HepG2 (cell line): ENCODE measurements at regions not wholly inside any gene's neighbourhood (a gene's known extent, or its start where the extent isn't known, plus 50 kb on each side); places are given as distances from the start of the nearest gene placed in this dataset.

Source experiments
- FOSL1 ChIP-seq: sonication (generic); formaldehyde crosslinking; IDR thresholded peaks from 2 replicates; pipeline ENCODE4 v1.9.0; 2021; ENCODE audit warnings: missing genetic modification reagents, borderline replicate concordance
- HMG20B ChIP-seq: conservative IDR thresholded peaks from 2 replicates; pipeline ENCODE4 v1.6.1; 2016; ENCODE audit warnings: missing genetic modification reagents, missing compliant biosample characterization
- KLF15 ChIP-seq: sonication (generic); formaldehyde crosslinking; IDR thresholded peaks from 2 replicates; pipeline ENCODE4 v1.8.1; 2023; ENCODE audit warnings: borderline replicate concordance, mild to moderate bottlenecking, inconsistent platforms, missing genetic modification reagents, mixed read lengths
- MLLT10 ChIP-seq: sonication (generic); formaldehyde crosslinking; IDR thresholded peaks from 2 replicates; pipeline ENCODE4 v1.4.0; 2020; ENCODE audit warnings: missing genetic modification reagents
- MTF2 ChIP-seq: sonication (generic); formaldehyde crosslinking; IDR thresholded peaks from 2 replicates; pipeline ENCODE4 v1.5.0; 2020; ENCODE audit warnings: missing genetic modification reagents, borderline replicate concordance
- POLR2A ChIP-seq, 2 experiments: IDR thresholded peaks; 2 replicates each; pipeline ENCODE4 v1.6.1; 2011; ENCODE audit warnings: low read depth in 2 of 2, low read length in 2 of 2, mild to moderate bottlenecking in 1 of 2, moderate library complexity in 1 of 2; ENCODE audit not compliant: insufficient read depth in 1 of 2
- XBP1 ChIP-seq: sonication (generic); formaldehyde crosslinking; IDR thresholded peaks from 2 replicates; pipeline ENCODE4 v1.5.0; 2020; ENCODE audit warnings: missing genetic modification reagents
- ZNF644 ChIP-seq: IDR thresholded peaks from 2 replicates; pipeline ENCODE4 v1.6.1; 2016; ENCODE audit warnings: low read depth
- ZSCAN21 ChIP-seq: sonication (generic); formaldehyde crosslinking; IDR thresholded peaks from 2 replicates; pipeline ENCODE4 v1.8.0; 2022; ENCODE audit warnings: mild to moderate bottlenecking, missing genetic modification reagents, moderate library complexity, borderline replicate concordance
- TF ChIP-seq, protein P1 (sequence below): sonication (generic); formaldehyde crosslinking; IDR thresholded peaks from 2 replicates; pipeline ENCODE4 v1.4.0; 2020; ENCODE audit warnings: mild to moderate bottlenecking, missing genetic modification reagents

DNA sequence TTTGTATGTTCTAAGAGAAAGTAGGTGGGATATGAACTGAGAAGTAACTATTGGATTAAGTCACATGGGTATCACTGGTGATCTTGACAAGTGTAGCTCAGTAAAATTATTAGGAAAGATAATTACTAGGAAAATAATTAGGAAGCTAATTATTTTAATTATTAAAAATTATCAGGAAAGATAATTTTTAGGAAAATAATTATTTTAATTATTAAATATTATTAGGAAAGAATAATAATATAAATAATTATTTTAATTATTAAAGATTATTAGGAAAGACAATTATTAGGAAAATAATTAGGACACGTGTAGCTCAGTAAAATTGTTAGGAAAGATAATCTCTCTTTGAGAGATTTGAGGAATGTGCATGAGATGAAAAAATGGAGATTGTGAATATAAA lies 623.4 kb upstream of the PIK3C3 start:
- TF ChIP-seq KLF15 (no peak), ZSCAN21 (no peak), FOSL1 (CRISPR knock-in tag) (no peak), MLLT10 (CRISPR knock-in tag) (no peak), XBP1 (no peak), POLR2A (IDR thresholded peaks at IDR 0.05; ENCODE audit: insufficient read depth in 1 of 2, low read depth in 2 of 2, low read length in 2 of 2) (no peak), ZNF644 (CRISPR knock-in tag) (no peak), HMG20B (CRISPR knock-in tag) (no peak), MTF2 (CRISPR knock-in tag) (no peak)
- TF ChIP-seq, protein P1, sequence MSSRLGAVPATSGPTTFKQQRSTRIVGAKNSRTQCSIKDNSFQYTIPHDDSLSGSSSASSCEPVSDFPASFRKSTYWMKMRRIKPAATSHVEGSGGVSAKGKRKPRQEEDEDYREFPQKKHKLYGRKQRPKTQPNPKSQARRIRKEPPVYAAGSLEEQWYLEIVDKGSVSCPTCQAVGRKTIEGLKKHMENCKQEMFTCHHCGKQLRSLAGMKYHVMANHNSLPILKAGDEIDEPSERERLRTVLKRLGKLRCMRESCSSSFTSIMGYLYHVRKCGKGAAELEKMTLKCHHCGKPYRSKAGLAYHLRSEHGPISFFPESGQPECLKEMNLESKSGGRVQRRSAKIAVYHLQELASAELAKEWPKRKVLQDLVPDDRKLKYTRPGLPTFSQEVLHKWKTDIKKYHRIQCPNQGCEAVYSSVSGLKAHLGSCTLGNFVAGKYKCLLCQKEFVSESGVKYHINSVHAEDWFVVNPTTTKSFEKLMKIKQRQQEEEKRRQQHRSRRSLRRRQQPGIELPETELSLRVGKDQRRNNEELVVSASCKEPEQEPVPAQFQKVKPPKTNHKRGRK (CRISPR knock-in tag): no peak
